Glomerular visceral epithelial cell (primary cell): ENCODE measurements at regions not wholly inside any gene's neighbourhood (a gene's known extent, or its start where the extent isn't known, plus 50 kb on each side); places are given as distances from the start of the nearest gene placed in this dataset.

Experiments
- DNase-seq: peaks from one replicate; pipeline ENCODE4 v3.0.0-alpha.2; 2016; ENCODE audit errors: extremely low spot score

GRCh38 chr4:135325264-135325663 is 1123.7 kb upstream of the PABPC4L start:
- DNase-seq, result no peak

DNA sequence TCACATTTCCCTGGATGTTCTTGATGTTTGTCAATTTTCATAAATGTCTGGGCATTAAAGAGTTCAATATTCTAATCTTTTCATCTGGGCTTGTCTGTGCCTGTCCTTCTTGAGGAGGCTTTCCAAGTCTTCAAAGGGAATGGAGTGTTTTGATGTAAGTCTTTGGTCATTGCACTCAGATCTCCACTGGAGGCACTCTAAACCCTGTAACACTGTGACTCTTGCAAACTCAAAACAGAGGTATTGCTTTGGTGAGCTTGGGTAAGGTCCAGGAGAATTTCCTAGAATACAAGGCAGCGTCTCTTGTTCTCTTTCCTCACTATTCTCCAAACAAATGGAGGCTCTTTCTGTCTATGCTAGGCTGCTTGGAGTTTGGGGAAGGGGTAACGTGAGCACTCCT is 1118.1 kb upstream of the PABPC4L start:
- DNase-seq, result no peak

- DNase-seq, result no peak
These were observed 1114.7 kb upstream of the PABPC4L start for GRCh38 chr4:135316266-135316779.

DNA sequence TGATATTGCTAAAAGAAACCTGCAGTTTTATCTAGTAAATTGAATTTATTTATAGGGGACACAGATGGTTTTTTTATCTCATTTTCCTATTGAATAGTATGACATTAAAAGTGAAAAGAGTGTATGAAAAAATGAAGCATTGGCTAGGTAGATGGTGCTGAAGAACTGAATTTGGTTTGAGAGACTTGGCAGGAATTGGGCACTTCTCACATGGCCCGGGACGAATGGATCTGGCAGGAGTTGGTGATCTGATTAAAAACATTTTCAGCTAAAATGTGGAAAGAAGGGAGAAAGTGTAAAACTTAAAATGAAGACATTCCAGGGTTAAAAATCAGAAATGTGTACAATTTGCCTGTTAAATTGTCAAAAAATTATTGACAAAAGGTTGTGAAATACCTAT is 1088.5 kb upstream of the PABPC4L start:
- no peak for DNase-seq

DNA sequence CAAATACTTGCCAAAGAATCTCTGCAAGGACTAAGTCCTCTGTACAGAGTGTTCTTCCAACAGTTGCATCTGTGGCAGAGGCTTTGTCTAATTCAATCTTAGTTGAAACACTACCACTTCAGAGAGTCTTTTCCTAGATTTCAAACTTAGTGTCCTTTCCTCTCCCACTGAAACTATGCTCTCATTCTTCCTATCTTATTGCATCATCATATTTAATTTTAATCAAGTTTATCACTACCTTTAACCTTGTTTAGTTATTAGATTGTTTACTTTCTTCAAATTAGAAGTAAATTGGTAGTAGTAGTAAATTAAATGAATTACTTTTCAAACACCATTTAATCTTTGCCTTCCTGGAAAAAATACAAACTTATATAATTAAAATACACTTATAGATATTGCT is 1082.3 kb upstream of the PABPC4L start:
- no peak for DNase-seq

GRCh38 chr4:135282676-135283075 is 1081.1 kb upstream of the PABPC4L start:
- no peak for DNase-seq

GRCh38 chr4:135281230-135281629 is 1079.6 kb upstream of the PABPC4L start:
- DNase-seq, result no peak

DNA sequence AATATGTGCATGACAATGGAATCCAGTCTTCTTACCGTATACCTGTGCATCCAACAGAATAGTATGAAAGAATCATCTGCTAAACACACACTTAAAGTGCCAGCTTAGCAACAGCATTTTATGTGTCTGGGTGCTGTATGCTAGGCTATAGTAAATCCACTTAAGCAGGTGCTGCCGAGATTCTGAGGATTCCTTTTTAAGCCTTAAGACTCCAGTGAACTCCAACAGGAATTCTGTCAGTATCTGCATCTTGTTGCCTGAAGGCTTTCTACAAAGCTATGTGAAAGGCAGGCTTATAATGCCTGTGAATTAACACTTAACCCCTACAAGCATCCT is 1076.4 kb upstream of the PABPC4L start:
- no peak for DNase-seq

- DNase-seq, result peak; percentile 52
These were observed 1075.7 kb upstream of the PABPC4L start for GRCh38 chr4:135277068-135277979.

- DNase-seq, result no peak
These were observed 1072.8 kb upstream of the PABPC4L start for GRCh38 chr4:135274416-135274815.

DNA sequence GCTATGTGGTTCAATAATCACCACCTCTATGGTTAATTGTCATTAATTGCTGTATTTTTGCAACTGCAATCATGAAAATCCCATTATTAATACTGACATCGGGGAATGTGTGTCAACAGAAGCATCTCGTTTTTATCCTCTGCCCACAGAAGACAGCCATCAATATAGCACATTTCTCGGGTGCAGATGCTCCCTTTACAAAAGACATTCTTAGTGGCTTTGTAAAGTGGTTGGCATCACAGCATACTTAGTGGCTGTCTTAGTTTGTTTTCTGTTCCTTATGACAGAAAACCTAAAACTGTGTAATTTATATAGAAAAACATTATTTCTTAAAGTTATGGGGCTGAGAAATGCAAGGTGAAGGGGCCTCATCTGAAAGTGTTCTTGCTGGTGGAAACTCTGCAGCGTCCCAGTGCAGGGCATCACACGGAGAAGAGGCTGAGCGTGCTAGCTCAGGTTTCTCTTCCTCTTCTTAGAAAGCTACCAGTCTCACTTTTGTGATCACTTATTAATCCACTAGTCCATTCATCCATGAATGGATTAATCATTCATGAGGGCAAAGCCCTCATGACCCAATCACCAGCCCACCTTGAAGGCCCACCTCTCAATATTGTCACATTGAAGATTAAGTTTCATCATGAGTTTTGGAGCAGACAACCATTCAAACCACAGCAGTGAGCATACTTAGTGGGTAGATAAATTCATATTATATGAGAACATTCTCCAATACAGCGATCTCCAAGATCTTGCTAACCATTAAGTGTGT is 1067.7 kb upstream of the PABPC4L start:
- DNase-seq, result peak; percentile 27

- DNase-seq, result no peak
These were observed 1066.8 kb upstream of the PABPC4L start for GRCh38 chr4:135268369-135268768.

DNA sequence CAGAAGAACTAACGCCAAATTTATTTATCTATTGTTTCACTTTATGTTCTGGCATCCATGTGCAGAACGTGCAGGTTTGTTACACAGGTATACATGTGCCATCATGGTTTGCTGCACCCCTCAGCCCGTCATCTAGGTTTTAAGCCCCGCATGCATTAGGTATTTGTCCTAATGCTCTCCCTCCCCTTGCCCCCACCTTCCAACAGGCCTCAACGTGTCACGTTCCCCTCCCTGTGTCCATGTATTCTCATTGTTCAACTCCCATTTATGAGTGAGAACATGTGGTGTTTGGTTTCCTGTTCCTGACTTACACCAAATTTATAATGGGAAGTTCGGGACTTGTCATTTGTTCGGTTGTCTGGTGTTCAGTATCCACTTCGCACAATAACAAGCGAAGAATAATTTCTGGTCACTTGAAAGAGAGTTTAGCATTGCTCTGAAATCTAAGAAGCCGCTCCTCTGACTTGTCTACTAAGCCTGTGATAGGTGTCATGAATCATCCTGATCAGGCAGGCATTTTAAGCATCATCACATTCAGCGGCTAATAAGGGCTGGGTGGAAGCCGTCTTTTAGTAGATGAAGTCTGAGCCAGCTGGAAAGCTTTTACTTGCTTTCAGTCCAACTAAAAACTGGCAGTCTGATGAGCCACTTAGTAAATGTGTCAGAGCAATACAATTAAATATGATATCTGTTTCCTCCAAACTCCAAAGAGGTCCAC is 1065.7 kb upstream of the PABPC4L start:
- no peak for DNase-seq

GRCh38 chr4:135256111-135256510 is 1054.5 kb upstream of the PABPC4L start:
- peak; percentile 35 for DNase-seq

DNA sequence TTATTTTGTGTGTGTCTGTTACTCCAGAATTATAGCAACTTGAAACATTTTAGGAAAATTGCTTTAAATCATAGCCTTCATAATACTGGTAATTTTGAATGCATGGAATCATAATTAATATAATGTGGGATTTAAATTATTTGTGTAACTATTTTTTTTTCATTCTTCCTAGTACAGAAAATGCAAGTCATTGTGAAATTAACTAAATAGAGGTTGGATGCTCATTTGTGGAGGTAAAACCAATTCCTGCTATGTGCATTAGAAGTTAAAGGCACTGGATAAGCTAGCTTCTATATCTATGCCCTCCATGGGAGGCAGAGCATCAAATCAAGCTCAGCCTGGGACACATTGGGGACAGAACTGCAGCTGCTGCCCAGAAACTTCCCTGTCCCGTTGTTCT is 1048.5 kb upstream of the PABPC4L start:
- no peak for DNase-seq

DNA sequence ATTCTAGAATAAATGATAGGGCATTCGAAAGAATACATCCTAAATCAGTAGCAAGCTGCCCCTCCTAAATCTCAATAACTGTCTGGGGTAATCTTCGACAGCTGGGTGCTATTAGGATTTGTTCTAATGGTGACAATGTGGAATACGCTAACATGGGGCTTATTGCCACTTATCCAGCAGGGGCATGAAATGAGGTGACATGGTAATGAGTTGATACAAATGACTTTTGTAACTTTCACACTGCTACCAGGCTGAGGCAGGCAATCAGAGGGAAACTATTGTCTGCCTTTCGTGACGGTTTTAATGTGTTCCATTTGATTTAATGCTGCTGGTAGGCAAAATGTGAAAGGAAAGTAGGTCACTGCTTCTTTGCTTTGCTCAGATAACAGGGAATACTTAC is 1047.4 kb upstream of the PABPC4L start:
- no peak for DNase-seq

GRCh38 chr4:135244696-135245095 is 1043.1 kb upstream of the PABPC4L start:
- DNase-seq, result peak; percentile 12

DNA sequence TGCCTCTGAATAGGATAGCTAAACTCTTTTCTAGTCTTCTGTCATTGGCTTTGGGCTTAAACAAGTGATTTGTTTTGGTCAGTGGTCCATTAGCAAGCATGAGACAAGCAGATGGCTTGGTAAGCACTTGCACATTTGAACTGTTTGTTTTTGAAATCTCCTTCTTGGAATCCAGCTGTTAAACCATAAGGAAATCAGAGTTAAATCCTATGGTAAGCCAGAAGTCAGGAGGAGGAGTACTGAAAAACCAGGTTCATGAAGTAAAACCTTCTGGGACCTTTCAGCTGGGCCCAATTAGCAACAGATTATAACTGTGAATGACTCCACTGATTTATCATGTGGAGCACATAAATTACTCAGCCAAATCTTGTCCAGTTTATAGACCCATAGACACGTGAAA is 1042.5 kb upstream of the PABPC4L start:
- DNase-seq, result no peak

GRCh38 chr4:135240796-135241195 is 1039.2 kb upstream of the PABPC4L start:
- no peak for DNase-seq

- no peak for DNase-seq
These were observed 1038.4 kb upstream of the PABPC4L start for GRCh38 chr4:135239964-135240363.

DNA sequence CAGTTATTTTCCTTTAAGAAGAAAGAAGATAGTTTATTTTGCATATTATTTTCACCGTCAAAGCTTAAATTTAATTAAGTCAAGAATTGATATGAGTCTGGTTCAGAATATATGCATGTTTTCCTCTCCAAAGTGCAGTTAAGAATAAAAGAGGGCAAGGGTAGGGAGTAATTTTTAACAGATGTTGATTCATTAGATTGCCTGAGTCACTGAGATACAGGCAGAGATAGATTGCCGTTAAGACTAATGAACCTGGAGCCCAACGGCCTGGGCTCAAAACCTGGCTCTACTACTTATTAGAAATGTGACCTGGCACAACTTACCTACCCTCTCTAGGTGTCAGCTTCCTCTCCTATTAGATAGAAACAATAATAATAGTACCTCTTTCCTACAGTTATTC is 1037.4 kb upstream of the PABPC4L start:
- no peak for DNase-seq

DNA sequence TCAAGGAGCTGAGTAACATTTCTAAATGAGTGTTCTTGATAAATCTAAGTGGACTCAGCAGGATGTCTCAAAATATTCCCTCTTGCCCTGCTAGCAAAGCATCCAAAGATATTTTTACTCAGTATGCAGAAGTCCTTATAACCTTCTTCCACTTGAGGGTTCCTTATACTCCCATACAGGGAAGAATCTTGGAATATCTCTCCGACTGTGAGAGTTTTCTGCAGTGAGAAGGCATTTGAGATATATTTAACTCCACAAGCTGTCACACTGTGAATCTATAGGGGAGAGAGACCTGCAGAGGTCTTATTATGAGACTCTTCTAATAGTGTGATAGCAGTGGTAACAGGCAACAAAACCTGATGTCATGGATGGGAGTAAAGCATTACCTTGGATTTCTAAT is 1034.5 kb upstream of the PABPC4L start:
- DNase-seq, result no peak
